IMR-90 (cell line): ENCODE measurements at regions not wholly inside any gene's neighbourhood (a gene's known extent, or its start where the extent isn't known, plus 50 kb on each side); places are given as distances from the start of the nearest gene placed in this dataset.

ENCODE experiments used
- ATAC-seq: fragments of 200-7000 bp; cut with Tn5 transposase; 2 replicates; pipeline ENCODE4 v1.9.1; 2020; ENCODE audit warnings: low read depth, mild to moderate bottlenecking, moderate library complexity
- BruUV-seq: library from RNA; stranded (reverse); fragments of 400-500 nt; replicated peaks from 2 replicates; lab custom pipeline; 2021; lab: Mats Ljungman, UMichigan
- CTCF ChIA-PET: fragments of 300-600 bp; formaldehyde crosslinking; extraction: SDS; loops from one replicate; lab custom pipeline; 2021; ENCODE audit warnings: antibody characterized with exemption; lab: Yijun Ruan, JAX
- POLR2A ChIA-PET: fragments of 300-600 bp; sonication (Branson Sonifier 250); formaldehyde crosslinking; loops from one replicate; lab custom pipeline; 2022; ENCODE audit warnings: antibody characterized with exemption; ENCODE audit not compliant: unreplicated experiment; lab: Charles Lee
- DNase-seq: peaks from one replicate; pipeline ENCODE4 v3.0.0; 2013
- H2AFZ ChIP-seq: replicated peaks from 2 replicates; pipeline ENCODE3; 2013; ENCODE audit warnings: low read length, mild to moderate bottlenecking; ENCODE audit not compliant: poor library complexity
- H2AK5ac ChIP-seq: 2 replicates; pipeline ENCODE4 v1.6.1; 2013; ENCODE audit warnings: low read depth, low read length, inconsistent platforms
- H2AK9ac ChIP-seq: replicated peaks from 2 replicates; pipeline ENCODE3; 2013; ENCODE audit warnings: mild to moderate bottlenecking, low read depth, low read length, moderate library complexity; ENCODE audit not compliant: poor library complexity
- H2BK120ac ChIP-seq: 2 replicates; pipeline ENCODE4 v1.6.1; 2013; ENCODE audit warnings: low read depth, low read length, inconsistent platforms
- H2BK15ac ChIP-seq: 3 replicates; pipeline ENCODE4 v1.6.1; 2013; ENCODE audit warnings: low read depth, low read length, inconsistent platforms
- H2BK20ac ChIP-seq: 2 replicates; pipeline ENCODE4 v1.6.1; 2013; ENCODE audit warnings: low read depth, mild to moderate bottlenecking, inconsistent platforms, low read length, moderate library complexity
- H2BK5ac ChIP-seq: 2 replicates; pipeline ENCODE4 v1.6.1; 2013; ENCODE audit warnings: mild to moderate bottlenecking, low read depth, low read length, inconsistent platforms; ENCODE audit not compliant: poor library complexity, severe bottlenecking
- H3K14ac ChIP-seq: replicated peaks from 2 replicates; pipeline ENCODE4 v1.6.1; 2013; ENCODE audit warnings: low read depth, low read length, inconsistent platforms
- H3K18ac ChIP-seq: 2 replicates; pipeline ENCODE4 v1.6.1; 2013; ENCODE audit warnings: low read depth, low read length, control low read depth
- H3K23ac ChIP-seq: 2 replicates; pipeline ENCODE4 v1.6.1; 2013; ENCODE audit warnings: low read depth, low read length, inconsistent platforms
- H3K27ac ChIP-seq: 2 replicates; pipeline ENCODE4 v1.5.1; 2013; ENCODE audit warnings: mild to moderate bottlenecking, control low read depth, low read length; ENCODE audit not compliant: insufficient read depth
- H3K27me3 ChIP-seq: 2 replicates; pipeline ENCODE4 v1.6.1; 2013; ENCODE audit warnings: low read length; ENCODE audit not compliant: control insufficient read depth, insufficient read depth
- H3K36me3 ChIP-seq: 2 replicates; pipeline ENCODE4 v1.6.1; 2013; ENCODE audit warnings: low read length, mixed read lengths; ENCODE audit not compliant: control insufficient read depth, insufficient read depth
- H3K4ac ChIP-seq: 2 replicates; pipeline ENCODE4 v1.6.1; 2013; ENCODE audit warnings: low read depth, low read length, inconsistent platforms
- H3K4me1 ChIP-seq: 2 replicates; pipeline ENCODE4 v1.6.1; 2013; ENCODE audit warnings: low read length, mixed read lengths; ENCODE audit not compliant: control insufficient read depth, insufficient read depth
- H3K4me2 ChIP-seq: 2 replicates; pipeline ENCODE4 v1.6.1; 2013; ENCODE audit warnings: low read depth, mild to moderate bottlenecking, control low read depth, low read length, moderate library complexity
- H3K4me3 ChIP-seq: 2 replicates; pipeline ENCODE4 v1.5.1; 2013; ENCODE audit warnings: low read depth, mild to moderate bottlenecking, control low read depth, low read length, moderate library complexity; ENCODE audit not compliant: insufficient read depth
- H3K56ac ChIP-seq: 2 replicates; pipeline ENCODE4 v1.6.1; 2013; ENCODE audit warnings: low read length, inconsistent platforms; ENCODE audit not compliant: insufficient read depth; ENCODE audit errors: extremely low read depth
- H3K79me1 ChIP-seq, 2 experiments: 2 replicates each; pipeline ENCODE4 v1.6.1; 2013; ENCODE audit warnings: low read length in 2 of 2, inconsistent platforms in 1 of 2, low read depth in 1 of 2
- H3K9ac ChIP-seq: 2 replicates; pipeline ENCODE4 v1.6.1; 2013; ENCODE audit warnings: low read depth, low read length, control low read depth
- H3K9me1 ChIP-seq: 2 replicates; pipeline ENCODE4 v1.6.1; 2013; ENCODE audit warnings: low read length, inconsistent platforms; ENCODE audit not compliant: insufficient read depth
- H3K9me3 ChIP-seq: 2 replicates; pipeline ENCODE4 v1.6.1; 2013; ENCODE audit warnings: low read length; ENCODE audit not compliant: control insufficient read depth, insufficient read depth
- H4K20me1 ChIP-seq: 2 replicates; pipeline ENCODE4 v1.6.1; 2013; ENCODE audit warnings: low read length, inconsistent platforms; ENCODE audit not compliant: insufficient read depth
- H4K5ac ChIP-seq: 2 replicates; pipeline ENCODE4 v1.6.1; 2013; ENCODE audit warnings: mild to moderate bottlenecking, low read depth, low read length, control low read depth
- H4K8ac ChIP-seq, 2 experiments: 2 replicates each; pipeline ENCODE4 v1.6.1; 2013; ENCODE audit warnings: low read depth in 2 of 2, low read length in 2 of 2, control low read depth in 1 of 2, inconsistent platforms in 1 of 2
- H4K91ac ChIP-seq: 2 replicates; pipeline ENCODE4 v1.6.1; 2013; ENCODE audit warnings: low read depth, low read length, inconsistent platforms; ENCODE audit not compliant: insufficient read depth
- BHLHE40 ChIP-seq: fragments of 150-350 bp; IDR thresholded peaks from 2 replicates; pipeline ENCODE4 v1.6.1; 2016; ENCODE audit warnings: mild to moderate bottlenecking, low read depth, low read length
- MAFK ChIP-seq: IDR thresholded peaks from 2 replicates; pipeline ENCODE4 v1.6.1; 2012; ENCODE audit warnings: low read depth, low read length, improper control_type of control experiment
- NFE2L2 ChIP-seq: fragments of 150-350 bp; IDR thresholded peaks from 2 replicates; pipeline ENCODE4 v1.6.1; 2016; ENCODE audit warnings: low read depth, mild to moderate bottlenecking, low read length
- POLR2A ChIP-seq: IDR thresholded peaks from 2 replicates; pipeline ENCODE4 v1.6.1; 2012; ENCODE audit warnings: mild to moderate bottlenecking, low read depth, low read length
- RCOR1 ChIP-seq: IDR thresholded peaks from 2 replicates; pipeline ENCODE4 v1.6.1; 2012; ENCODE audit warnings: mild to moderate bottlenecking, low read length, improper control_type of control experiment; ENCODE audit not compliant: insufficient replicate concordance
- WGBS, 2 experiments: methylation state at CpG; one replicate each; pipeline versions ENCODE4 v1.1.5 to v1.1.7; 2013; ENCODE audit warnings: missing lambda C conversion rate in 2 of 2; ENCODE audit not compliant: insufficient read length in 1 of 2; ENCODE audit errors: extremely low coverage in 2 of 2; 5-methylcytosine and 5-hydroxymethylcytosine counted together
- dilution Hi-C: fragments of 300-500 bp; cut with HindIII; formaldehyde crosslinking; loops from one replicate; pipeline ENCODE4 v1.14.3; 2018; ENCODE audit warnings: low sequenced_read_pairs; ENCODE audit not compliant: unreplicated experiment
- in situ Hi-C: fragments of 300-500 bp; cut with MboI; formaldehyde crosslinking; loops from 3 replicates; pipeline ENCODE4 v1.14.3; 2019; ENCODE audit warnings: low sequenced_read_pairs, inconsistent platforms, mixed read lengths
- intact Hi-C: fragments of 100-400 bp; cut with micrococcal nuclease; formaldehyde crosslinking; loops from 2 replicates; pipeline ENCODE4 v1.10.0; 2022

- Histone ChIP-seq H4K5ac (no peak overlapping the region), H2AK5ac (no peak overlapping the region), H3K36me3 (no peaks in the 10 kb centered on the region), H4K8ac (no peak overlapping the region), H2BK15ac (no peak overlapping the region), H4K20me1 (no peaks in the 10 kb centered on the region), H3K9ac (no peak overlapping the region), H3K14ac (no peak overlapping the region), H3K4ac (no peak overlapping the region), H3K9me1 (no peaks in the 10 kb centered on the region), H3K18ac (no peak overlapping the region), H3K4me1 (no peaks in the 10 kb centered on the region), H3K4me3 (no peak overlapping the region), H3K27ac (no peak overlapping the region), H2BK20ac (no peak overlapping the region), H3K27me3 (no peaks in the 10 kb centered on the region), H4K91ac (no peak overlapping the region), H2AK9ac (no peak overlapping the region), H3K79me1 (no peaks in the 10 kb centered on the region), H3K9me3 (no peaks in the 10 kb centered on the region), H3K23ac (no peak overlapping the region), H2BK5ac (no peak overlapping the region), H3K56ac (no peak overlapping the region), H2BK120ac (no peak overlapping the region), H2AFZ (no peak overlapping the region), H3K4me2 (no peak overlapping the region)
- dilution Hi-C loops = no loop called here
- no peak for TF ChIP-seq NFE2L2
- no peak for TF ChIP-seq POLR2A
- TF ChIP-seq RCOR1 = no peak
- peak; percentile 95 for TF ChIP-seq MAFK
- no peak for TF ChIP-seq BHLHE40
- in situ Hi-C loops = no loop called here
- CTCF ChIA-PET = no interaction called here
- BruUV-seq = no TSS peak
- no peak for DNase-seq
- POLR2A ChIA-PET = no interaction called here
- no peak for ATAC-seq
- no CpG with 5 or more reads among the region's 1 CpG for WGBS, 2 experiments
- intact Hi-C loops = no loop called here
These were observed 161.4 kb downstream of the AASDHPPT start for GRCh38 chr11:106238704-106239360.
